Liver (tissue), 3 donors: ENCODE measurements at regions not wholly inside any gene's neighbourhood (a gene's known extent, or its start where the extent isn't known, plus 50 kb on each side); places are given as distances from the start of the nearest gene placed in this dataset.

Source experiments
- FOXA1 ChIP-seq: IDR thresholded peaks from 2 replicates; pipeline ENCODE4 v1.6.1; 2016; ENCODE audit warnings: antibody characterized with exemption
- JUND ChIP-seq, 2 donors: IDR thresholded peaks; 2 replicates each; pipeline ENCODE4 v1.6.1; 2016; ENCODE audit warnings: antibody characterized with exemption in 2 of 2
- MAX ChIP-seq: IDR thresholded peaks from 2 replicates; pipeline ENCODE4 v1.6.1; 2016; ENCODE audit warnings: antibody characterized with exemption
- NR2F2 ChIP-seq: IDR thresholded peaks from 2 replicates; pipeline ENCODE4 v1.6.1; 2016; ENCODE audit warnings: antibody characterized with exemption
- RAD21 ChIP-seq, 2 donors: IDR thresholded peaks; 2 replicates each; pipeline ENCODE4 v1.6.1; 2016; ENCODE audit warnings: antibody characterized with exemption in 2 of 2, mild to moderate bottlenecking in 2 of 2
- SP1 ChIP-seq: IDR thresholded peaks from 2 replicates; pipeline ENCODE4 v1.6.1; 2018; ENCODE audit warnings: antibody characterized with exemption, mild to moderate bottlenecking
- TAF1 ChIP-seq: conservative IDR thresholded peaks from 2 replicates; pipeline ENCODE4 v1.6.1; 2016; ENCODE audit warnings: antibody characterized with exemption, mild to moderate bottlenecking
- YY1 ChIP-seq: IDR thresholded peaks from 2 replicates; pipeline ENCODE4 v1.6.1; 2016; ENCODE audit warnings: antibody characterized with exemption, mild to moderate bottlenecking
- ZBTB33 ChIP-seq: IDR thresholded peaks from 2 replicates; pipeline ENCODE4 v1.6.1; 2016; ENCODE audit warnings: antibody characterized with exemption
- TF ChIP-seq, protein P1 (sequence below): IDR thresholded peaks from 2 replicates; pipeline ENCODE4 v1.6.1; 2016; ENCODE audit warnings: antibody characterized with exemption, mild to moderate bottlenecking
- TF ChIP-seq, protein P2 (sequence below): fragments of 150-350 bp; IDR thresholded peaks from 2 replicates; pipeline ENCODE4 v1.5.1; 2017; ENCODE audit warnings: improper control_type of control experiment, low read depth, low read length; ENCODE audit not compliant: missing input control
- donor health status: healthy.
- donor health status: healthy.

DNA sequence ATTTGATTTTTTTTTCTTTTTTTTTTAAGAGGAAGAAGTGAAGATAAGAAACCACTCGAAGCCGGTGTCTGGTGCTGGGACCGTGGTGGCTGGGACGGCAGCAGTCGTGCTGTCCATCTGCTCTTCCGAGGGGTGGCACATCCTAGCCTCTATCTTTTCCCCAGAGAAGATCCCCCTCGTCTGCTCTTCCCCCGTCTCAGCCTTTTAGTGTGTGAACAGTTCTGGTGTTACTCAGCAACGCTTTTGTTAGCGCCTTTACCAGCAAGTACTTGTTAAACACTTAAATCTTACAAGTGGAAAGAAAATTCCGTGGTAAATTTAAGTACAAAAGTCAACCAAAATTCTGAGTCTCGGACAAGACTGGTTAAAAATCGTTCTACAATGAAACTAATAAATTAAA is 90.1 kb downstream of the RSPH3 start:
- TF ChIP-seq RAD21 (IDR thresholded peaks at IDR 0.05), result no peak
- TF ChIP-seq FOXA1, result no peak
- TF ChIP-seq, protein P1, sequence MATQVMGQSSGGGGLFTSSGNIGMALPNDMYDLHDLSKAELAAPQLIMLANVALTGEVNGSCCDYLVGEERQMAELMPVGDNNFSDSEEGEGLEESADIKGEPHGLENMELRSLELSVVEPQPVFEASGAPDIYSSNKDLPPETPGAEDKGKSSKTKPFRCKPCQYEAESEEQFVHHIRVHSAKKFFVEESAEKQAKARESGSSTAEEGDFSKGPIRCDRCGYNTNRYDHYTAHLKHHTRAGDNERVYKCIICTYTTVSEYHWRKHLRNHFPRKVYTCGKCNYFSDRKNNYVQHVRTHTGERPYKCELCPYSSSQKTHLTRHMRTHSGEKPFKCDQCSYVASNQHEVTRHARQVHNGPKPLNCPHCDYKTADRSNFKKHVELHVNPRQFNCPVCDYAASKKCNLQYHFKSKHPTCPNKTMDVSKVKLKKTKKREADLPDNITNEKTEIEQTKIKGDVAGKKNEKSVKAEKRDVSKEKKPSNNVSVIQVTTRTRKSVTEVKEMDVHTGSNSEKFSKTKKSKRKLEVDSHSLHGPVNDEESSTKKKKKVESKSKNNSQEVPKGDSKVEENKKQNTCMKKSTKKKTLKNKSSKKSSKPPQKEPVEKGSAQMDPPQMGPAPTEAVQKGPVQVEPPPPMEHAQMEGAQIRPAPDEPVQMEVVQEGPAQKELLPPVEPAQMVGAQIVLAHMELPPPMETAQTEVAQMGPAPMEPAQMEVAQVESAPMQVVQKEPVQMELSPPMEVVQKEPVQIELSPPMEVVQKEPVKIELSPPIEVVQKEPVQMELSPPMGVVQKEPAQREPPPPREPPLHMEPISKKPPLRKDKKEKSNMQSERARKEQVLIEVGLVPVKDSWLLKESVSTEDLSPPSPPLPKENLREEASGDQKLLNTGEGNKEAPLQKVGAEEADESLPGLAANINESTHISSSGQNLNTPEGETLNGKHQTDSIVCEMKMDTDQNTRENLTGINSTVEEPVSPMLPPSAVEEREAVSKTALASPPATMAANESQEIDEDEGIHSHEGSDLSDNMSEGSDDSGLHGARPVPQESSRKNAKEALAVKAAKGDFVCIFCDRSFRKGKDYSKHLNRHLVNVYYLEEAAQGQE, result no peak
- no peak for TF ChIP-seq TAF1
- no peak for TF ChIP-seq SP1
- TF ChIP-seq, protein P2, sequence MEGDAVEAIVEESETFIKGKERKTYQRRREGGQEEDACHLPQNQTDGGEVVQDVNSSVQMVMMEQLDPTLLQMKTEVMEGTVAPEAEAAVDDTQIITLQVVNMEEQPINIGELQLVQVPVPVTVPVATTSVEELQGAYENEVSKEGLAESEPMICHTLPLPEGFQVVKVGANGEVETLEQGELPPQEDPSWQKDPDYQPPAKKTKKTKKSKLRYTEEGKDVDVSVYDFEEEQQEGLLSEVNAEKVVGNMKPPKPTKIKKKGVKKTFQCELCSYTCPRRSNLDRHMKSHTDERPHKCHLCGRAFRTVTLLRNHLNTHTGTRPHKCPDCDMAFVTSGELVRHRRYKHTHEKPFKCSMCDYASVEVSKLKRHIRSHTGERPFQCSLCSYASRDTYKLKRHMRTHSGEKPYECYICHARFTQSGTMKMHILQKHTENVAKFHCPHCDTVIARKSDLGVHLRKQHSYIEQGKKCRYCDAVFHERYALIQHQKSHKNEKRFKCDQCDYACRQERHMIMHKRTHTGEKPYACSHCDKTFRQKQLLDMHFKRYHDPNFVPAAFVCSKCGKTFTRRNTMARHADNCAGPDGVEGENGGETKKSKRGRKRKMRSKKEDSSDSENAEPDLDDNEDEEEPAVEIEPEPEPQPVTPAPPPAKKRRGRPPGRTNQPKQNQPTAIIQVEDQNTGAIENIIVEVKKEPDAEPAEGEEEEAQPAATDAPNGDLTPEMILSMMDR, result no peak
- no peak for TF ChIP-seq ZBTB33
- TF ChIP-seq JUND (IDR thresholded peaks at IDR 0.05), result no peak
- TF ChIP-seq MAX, result no peak
- TF ChIP-seq YY1, result no peak
- no peak for TF ChIP-seq NR2F2
